H1 (cell line): ENCODE measurements at regions not wholly inside any gene's neighbourhood (a gene's known extent, or its start where the extent isn't known, plus 50 kb on each side); places are given as distances from the start of the nearest gene placed in this dataset.

ENCODE experiments used
- CTCF ChIA-PET: fragments of 300-600 bp; sonication (Branson Sonifier 250); formaldehyde crosslinking; loops from one replicate; lab custom pipeline; 2021; ENCODE audit not compliant: partially characterized antibody; lab: Charles Lee
- POLR2A ChIA-PET: fragments of 300-600 bp; sonication (Branson Sonifier 250); formaldehyde crosslinking; loops from one replicate; lab custom pipeline; 2021; ENCODE audit warnings: inconsistent platforms; ENCODE audit not compliant: partially characterized antibody; lab: Charles Lee
- DNase-seq, 2 experiments: peaks; one replicate each; pipeline versions ENCODE4 v3.0.0 to v3.0.0-alpha.2; 2010 to 2022; ENCODE audit warnings: low spot score in 2 of 2, low read depth in 1 of 2, mixed read lengths in 1 of 2
- FAIRE-seq: peaks from 2 replicates; lab custom pipeline; 2011; peaks lifted over from hg19 to GRCh38; lab: Jason Lieb, UNC
- H2AFZ ChIP-seq: 2 replicates; pipeline ENCODE4 v1.8.1; 2012; ENCODE audit warnings: low read length, inconsistent platforms
- H2AK5ac ChIP-seq: 2 replicates; pipeline ENCODE4 v1.6.1; 2013; ENCODE audit warnings: low read depth, low read length
- H2BK120ac ChIP-seq: replicated peaks from 2 replicates; pipeline ENCODE3; 2013; ENCODE audit warnings: low read depth, low read length, inconsistent platforms
- H2BK12ac ChIP-seq: 2 replicates; pipeline ENCODE4 v1.6.1; 2013; ENCODE audit warnings: low read depth, low read length
- H2BK15ac ChIP-seq: 2 replicates; pipeline ENCODE4 v1.6.1; 2013; ENCODE audit warnings: low read length
- H2BK20ac ChIP-seq: 2 replicates; pipeline ENCODE4 v1.6.1; 2013; ENCODE audit warnings: low read length
- H2BK5ac ChIP-seq: 2 replicates; pipeline ENCODE4 v1.6.1; 2013; ENCODE audit warnings: low read depth, low read length
- H3K14ac ChIP-seq: 2 replicates; pipeline ENCODE4 v1.6.1; 2013; ENCODE audit warnings: inconsistent platforms; ENCODE audit not compliant: insufficient read length
- H3K18ac ChIP-seq: 2 replicates; pipeline ENCODE4 v1.6.1; 2013; ENCODE audit warnings: low read length; ENCODE audit errors: extremely low read depth
- H3K23ac ChIP-seq: 2 replicates; pipeline ENCODE4 v1.6.1; 2013; ENCODE audit warnings: inconsistent platforms; ENCODE audit not compliant: insufficient read length
- H3K23me2 ChIP-seq: 2 replicates; pipeline ENCODE4 v1.6.1; 2013; ENCODE audit warnings: low read depth, low read length
- H3K27ac ChIP-seq: 2 replicates; pipeline ENCODE4 v1.6.1; 2011; ENCODE audit warnings: low read depth, low read length, inconsistent platforms
- H3K27me3 ChIP-seq, 4 experiments: replicated peaks in 1 of 4; 1 replicate in 1 of 4; 2 replicates in 3 of 4; pipeline versions ENCODE4 v1.6.1 to v1.8.1; 2011 to 2013; ENCODE audit warnings: low read length in 3 of 4, mild to moderate bottlenecking in 3 of 4, inconsistent platforms in 2 of 4, mixed read lengths in 2 of 4, moderate library complexity in 1 of 4; ENCODE audit not compliant: control insufficient read depth in 3 of 4, insufficient read depth in 3 of 4; ENCODE audit errors: extremely low read depth in 1 of 4
- H3K36me3 ChIP-seq, 4 experiments: 2 replicates each; pipeline versions ENCODE4 v1.6.1 to v1.8.1; 2011 to 2013; ENCODE audit warnings: mild to moderate bottlenecking in 4 of 4, low read length in 3 of 4, moderate library complexity in 2 of 4, control low read depth in 1 of 4, inconsistent platforms in 1 of 4; ENCODE audit not compliant: insufficient read depth in 4 of 4, control insufficient read depth in 2 of 4
- H3K4ac ChIP-seq: replicated peaks from 2 replicates; pipeline ENCODE3; 2013; ENCODE audit warnings: low read length, low read depth, mixed read lengths, inconsistent platforms; ENCODE audit not compliant: insufficient read length
- H3K4me1 ChIP-seq, 4 experiments: replicated peaks in 1 of 4; 1 replicate in 1 of 4; 2 replicates in 3 of 4; pipeline versions ENCODE4 v1.6.1 to v1.8.1; 2011 to 2013; ENCODE audit warnings: low read length in 3 of 4, inconsistent platforms in 2 of 4, mixed read lengths in 1 of 4; ENCODE audit not compliant: insufficient read depth in 4 of 4, control insufficient read depth in 3 of 4
- H3K4me2 ChIP-seq, 2 experiments: 2 replicates each; pipeline versions ENCODE4 v1.6.1 to v1.8.1; 2011 to 2013; ENCODE audit warnings: low read depth in 2 of 2, low read length in 2 of 2, control low read depth in 1 of 2, inconsistent platforms in 1 of 2, mild to moderate bottlenecking in 1 of 2; ENCODE audit not compliant: insufficient read depth in 1 of 2
- H3K4me3 ChIP-seq, 4 experiments: fragments of 200-600, 300-600 bp in 1 of 4; sonication (generic), shearing (Covaris generic), sonication (Bioruptor Twin) in 1 of 4; 2 replicates each; pipeline versions ENCODE4 v1.5.1 to v1.8.1; 2011 to 2016; ENCODE audit warnings: low read length in 4 of 4, low read depth in 3 of 4, control low read depth in 2 of 4, inconsistent platforms in 2 of 4, mild to moderate bottlenecking in 2 of 4, mixed read lengths in 1 of 4, moderate library complexity in 1 of 4; ENCODE audit not compliant: insufficient read depth in 2 of 4; ENCODE audit errors: extremely low read depth in 1 of 4
- H3K56ac ChIP-seq: replicated peaks from 2 replicates; pipeline ENCODE3; 2013; ENCODE audit warnings: low read depth, mild to moderate bottlenecking, mixed read lengths, low read length, inconsistent platforms; ENCODE audit not compliant: insufficient read length
- H3K79me1 ChIP-seq: 2 replicates; pipeline ENCODE4 v1.6.1; 2013; ENCODE audit warnings: low read depth, low read length, control low read depth
- H3K79me2 ChIP-seq, 2 experiments: 2 replicates each; pipeline versions ENCODE4 v1.6.1 to v1.8.1; 2012 to 2013; ENCODE audit warnings: low read length in 2 of 2, mild to moderate bottlenecking in 2 of 2, inconsistent platforms in 1 of 2; ENCODE audit not compliant: insufficient read depth in 2 of 2, control insufficient read depth in 1 of 2
- H3K9ac ChIP-seq, 4 experiments: replicated peaks in 1 of 4; 1 replicate in 1 of 4; 2 replicates in 3 of 4; pipeline versions ENCODE4 v1.6.1 to v1.8.1; 2011 to 2013; ENCODE audit warnings: low read depth in 3 of 4, low read length in 3 of 4, control low read depth in 2 of 4, mild to moderate bottlenecking in 2 of 4, moderate library complexity in 2 of 4, inconsistent platforms in 1 of 4; ENCODE audit errors: extremely low read depth in 1 of 4
- H3K9me3 ChIP-seq, 2 experiments: 2 replicates each; pipeline versions ENCODE4 v1.6.1 to v1.8.1; 2012 to 2013; ENCODE audit warnings: mild to moderate bottlenecking in 2 of 2, moderate library complexity in 2 of 2, control low read depth in 1 of 2, inconsistent platforms in 1 of 2, low read depth in 1 of 2, low read length in 1 of 2, mixed read lengths in 1 of 2; ENCODE audit not compliant: insufficient read depth in 2 of 2
- H4K20me1 ChIP-seq, 2 experiments: replicated peaks in 1 of 2; 2 replicates each; pipeline versions ENCODE3 to v1.8.1; 2011 to 2013; ENCODE audit warnings: inconsistent platforms in 2 of 2, low read length in 2 of 2, mild to moderate bottlenecking in 1 of 2; ENCODE audit not compliant: insufficient read depth in 2 of 2, control insufficient read depth in 1 of 2
- H4K5ac ChIP-seq: 2 replicates; pipeline ENCODE4 v1.6.1; 2013; ENCODE audit warnings: low read length, low read depth, mixed read lengths, inconsistent platforms; ENCODE audit not compliant: insufficient read length
- H4K8ac ChIP-seq: 2 replicates; pipeline ENCODE4 v1.8.0; 2013; ENCODE audit warnings: mild to moderate bottlenecking, moderate library complexity, low read length, inconsistent platforms; ENCODE audit not compliant: insufficient read depth; ENCODE audit errors: extremely low read depth
- H4K91ac ChIP-seq: replicated peaks from 2 replicates; pipeline ENCODE3; 2013; ENCODE audit warnings: low read length, mixed read lengths, inconsistent platforms; ENCODE audit not compliant: insufficient read length
- CTBP2 ChIP-seq: IDR thresholded peaks from 2 replicates; pipeline ENCODE4 v1.7.0; 2011; ENCODE audit warnings: borderline replicate concordance, mild to moderate bottlenecking, moderate library complexity, mixed read lengths, low read length; ENCODE audit not compliant: insufficient read depth, insufficient read length
- EZH2 ChIP-seq: fragments of 200-600 bp; sonication (generic); IDR thresholded peaks from 2 replicates; pipeline ENCODE4 v1.7.1; 2012; ENCODE audit warnings: low read depth, mild to moderate bottlenecking, moderate library complexity, low read length, inconsistent platforms; ENCODE audit not compliant: severe bottlenecking
- JUN ChIP-seq: IDR thresholded peaks from 2 replicates; pipeline ENCODE4 v1.6.1; 2011; ENCODE audit warnings: low read depth, mild to moderate bottlenecking, improper control_type of control experiment, low read length
- JUND ChIP-seq: IDR thresholded peaks from 2 replicates; pipeline ENCODE4 v1.6.1; 2011; ENCODE audit warnings: mild to moderate bottlenecking, improper control_type of control experiment, low read length
- NANOG ChIP-seq: IDR thresholded peaks from 2 replicates; pipeline ENCODE4 v1.6.1; 2011; ENCODE audit warnings: low read length, low read depth, mild to moderate bottlenecking, inconsistent platforms; ENCODE audit not compliant: insufficient read depth, poor library complexity, severe bottlenecking
- TAF1 ChIP-seq: IDR thresholded peaks from 2 replicates; pipeline ENCODE4 v1.6.1; 2011; ENCODE audit warnings: mild to moderate bottlenecking, low read depth, low read length
- TCF12 ChIP-seq: IDR thresholded peaks from 2 replicates; pipeline ENCODE4 v1.6.1; 2011; ENCODE audit warnings: low read depth, mild to moderate bottlenecking, low read length
- whole genome bisulfite sequencing, 2 experiments: shearing (Covaris generic) in 1 of 2; methylation state at CpG; one replicate each; pipeline versions ENCODE4 v1.1.6 to v1.1.7; 2013 to 2015; ENCODE audit warnings: low lambda C conversion rate in 2 of 2, mixed read lengths in 2 of 2, inconsistent platforms in 1 of 2, low coverage in 1 of 2, missing lambda C conversion rate in 1 of 2; ENCODE audit not compliant: insufficient replicate concordance in 2 of 2, insufficient coverage in 1 of 2, insufficient read length in 1 of 2; ENCODE audit errors: extremely low coverage in 1 of 2, missing lambda C conversion rate in 1 of 2; 5-methylcytosine and 5-hydroxymethylcytosine counted together

DNA sequence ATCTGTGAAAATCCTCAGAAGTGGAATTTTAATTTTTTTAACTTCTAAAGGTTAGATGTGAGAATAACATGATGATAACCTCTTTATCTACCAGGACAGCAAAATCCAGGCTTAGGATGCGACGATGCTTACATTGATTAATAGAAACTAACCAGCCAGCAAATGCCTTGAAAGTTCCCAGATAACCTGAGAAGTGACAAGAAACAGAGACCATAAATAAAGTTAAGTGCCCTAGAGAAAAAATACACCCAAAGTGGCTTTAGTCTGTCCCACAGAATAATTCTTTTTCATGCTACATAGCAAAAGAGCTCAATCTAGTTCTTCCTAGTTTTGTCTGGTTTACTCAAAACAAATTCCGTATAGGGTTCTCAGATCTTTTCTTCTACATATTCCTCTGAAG, 262.7 kb downstream of the WDR11 start:
- no peak overlapping the region for H3K27ac ChIP-seq
- H2AFZ ChIP-seq, result no peak overlapping the region
- H2AK5ac ChIP-seq, result no peak overlapping the region
- H3K56ac ChIP-seq, result no peak overlapping the region
- ChIA-PET POLR2A (no interaction called here), CTCF (interaction anchor here (0.7 to 1.5 kb wide), 3 partner anchors 44 to 710 kb away, joined by 3 read pairs; no protein-coding TSS in a partner anchor)
- no peaks in the 10 kb centered on the region for H3K9me3 ChIP-seq
- no peak overlapping the region for H3K14ac ChIP-seq
- H3K23ac ChIP-seq, result no peak overlapping the region
- no peak overlapping the region for H3K4ac ChIP-seq
- peaks cover 0 to 7% (median 2%) of the 10 kb centered on the region in 4 experiments; a peak in 3 of 7 replicates for H3K4me1 ChIP-seq
- no peaks in the 10 kb centered on the region for H3K23me2 ChIP-seq
- no peak overlapping the region for H4K91ac ChIP-seq
- no peak overlapping the region for H2BK20ac ChIP-seq
- H4K20me1 ChIP-seq, result no peaks in the 10 kb centered on the region
- DNase-seq, result no peak
- no peak overlapping the region for H3K18ac ChIP-seq
- WGBS, 2 experiments, result 97% methylated on average over 3 of the region's 3 CpGs; no CpG with 5 or more reads in 1 of the 2 experiments
- no peaks in the 10 kb centered on the region; a peak in 1 of 8 replicates for H3K36me3 ChIP-seq
- H2BK5ac ChIP-seq, result no peak overlapping the region
- H4K5ac ChIP-seq, result no peak overlapping the region
- H3K27me3 ChIP-seq, result no peaks in the 10 kb centered on the region
- H2BK12ac ChIP-seq, result no peak overlapping the region
- no peaks in the 10 kb centered on the region for H3K79me1 ChIP-seq
- H3K4me3 ChIP-seq, result no peak overlapping the region
- H3K79me2 ChIP-seq, result no peaks in the 10 kb centered on the region
- no peak for TF ChIP-seq TAF1
- TF ChIP-seq JUND, result no peak
- TF ChIP-seq TCF12, result no peak
- TF ChIP-seq EZH2, result no peak
- TF ChIP-seq JUN, result no peak
- TF ChIP-seq NANOG, result no peak
- no peak for TF ChIP-seq CTBP2
- no peak overlapping the region for H2BK15ac ChIP-seq
- H3K9ac ChIP-seq, result no peak overlapping the region
- FAIRE-seq, result no peak
- no peak overlapping the region for H2BK120ac ChIP-seq
- H4K8ac ChIP-seq, result no peak overlapping the region
- no peak overlapping the region for H3K4me2 ChIP-seq
